ENCODE measurements at regions not wholly inside any gene's neighbourhood (a gene's known extent, or its start where the extent isn't known, plus 50 kb on each side); places are given as distances from the start of the nearest gene placed in this dataset.

GRCh38 chr9:93821307-93821703 lies 133.8 kb downstream of the BARX1 start (continued):
- TF ChIP-seq, protein P1, sequence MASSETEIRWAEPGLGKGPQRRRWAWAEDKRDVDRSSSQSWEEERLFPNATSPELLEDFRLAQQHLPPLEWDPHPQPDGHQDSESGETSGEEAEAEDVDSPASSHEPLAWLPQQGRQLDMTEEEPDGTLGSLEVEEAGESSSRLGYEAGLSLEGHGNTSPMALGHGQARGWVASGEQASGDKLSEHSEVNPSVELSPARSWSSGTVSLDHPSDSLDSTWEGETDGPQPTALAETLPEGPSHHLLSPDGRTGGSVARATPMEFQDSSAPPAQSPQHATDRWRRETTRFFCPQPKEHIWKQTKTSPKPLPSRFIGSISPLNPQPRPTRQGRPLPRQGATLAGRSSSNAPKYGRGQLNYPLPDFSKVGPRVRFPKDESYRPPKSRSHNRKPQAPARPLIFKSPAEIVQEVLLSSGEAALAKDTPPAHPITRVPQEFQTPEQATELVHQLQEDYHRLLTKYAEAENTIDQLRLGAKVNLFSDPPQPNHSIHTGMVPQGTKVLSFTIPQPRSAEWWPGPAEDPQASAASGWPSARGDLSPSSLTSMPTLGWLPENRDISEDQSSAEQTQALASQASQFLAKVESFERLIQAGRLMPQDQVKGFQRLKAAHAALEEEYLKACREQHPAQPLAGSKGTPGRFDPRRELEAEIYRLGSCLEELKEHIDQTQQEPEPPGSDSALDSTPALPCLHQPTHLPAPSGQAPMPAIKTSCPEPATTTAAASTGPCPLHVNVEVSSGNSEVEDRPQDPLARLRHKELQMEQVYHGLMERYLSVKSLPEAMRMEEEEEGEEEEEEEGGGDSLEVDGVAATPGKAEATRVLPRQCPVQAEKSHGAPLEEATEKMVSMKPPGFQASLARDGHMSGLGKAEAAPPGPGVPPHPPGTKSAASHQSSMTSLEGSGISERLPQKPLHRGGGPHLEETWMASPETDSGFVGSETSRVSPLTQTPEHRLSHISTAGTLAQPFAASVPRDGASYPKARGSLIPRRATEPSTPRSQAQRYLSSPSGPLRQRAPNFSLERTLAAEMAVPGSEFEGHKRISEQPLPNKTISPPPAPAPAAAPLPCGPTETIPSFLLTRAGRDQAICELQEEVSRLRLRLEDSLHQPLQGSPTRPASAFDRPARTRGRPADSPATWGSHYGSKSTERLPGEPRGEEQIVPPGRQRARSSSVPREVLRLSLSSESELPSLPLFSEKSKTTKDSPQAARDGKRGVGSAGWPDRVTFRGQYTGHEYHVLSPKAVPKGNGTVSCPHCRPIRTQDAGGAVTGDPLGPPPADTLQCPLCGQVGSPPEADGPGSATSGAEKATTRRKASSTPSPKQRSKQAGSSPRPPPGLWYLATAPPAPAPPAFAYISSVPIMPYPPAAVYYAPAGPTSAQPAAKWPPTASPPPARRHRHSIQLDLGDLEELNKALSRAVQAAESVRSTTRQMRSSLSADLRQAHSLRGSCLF (CRISPR knock-in tag; IDR thresholded peaks at IDR 0.05; ENCODE audit: borderline replicate concordance): no peak
- TF ChIP-seq AGO2 (optimal IDR thresholded peaks at IDR 0.05; ENCODE audit: low read depth, low read length): no peak
- no peak for TF ChIP-seq TCF7L2 (IDR thresholded peaks at IDR 0.05; ENCODE audit: low read depth, low read length)
- no peak for TF ChIP-seq ZNF674 (CRISPR knock-in tag; IDR thresholded peaks at IDR 0.05; ENCODE audit: low read depth)
- no peak for TF ChIP-seq ATM (IDR thresholded peaks at IDR 0.05; ENCODE audit: borderline replicate concordance)
- no peak for TF ChIP-seq SP4 (CRISPR knock-in tag; IDR thresholded peaks at IDR 0.05)
- TF ChIP-seq ARNT2 (CRISPR knock-in tag; IDR thresholded peaks at IDR 0.05; ENCODE audit: low read depth): no peak
- no peak for TF ChIP-seq TEAD2 (CRISPR knock-in tag; IDR thresholded peaks at IDR 0.05)
- no peak for TF ChIP-seq RXRB (CRISPR knock-in tag; IDR thresholded peaks at IDR 0.05; ENCODE audit: borderline replicate concordance)
- no peak for TF ChIP-seq ZNF589 (CRISPR knock-in tag; conservative IDR thresholded peaks at IDR 0.05)
- TF ChIP-seq NR2F1 (CRISPR knock-in tag; IDR thresholded peaks at IDR 0.05): no peak
- no peak for TF ChIP-seq AKAP8 (CRISPR knock-in tag; IDR thresholded peaks at IDR 0.05)
- TF ChIP-seq TOPORS (CRISPR knock-in tag; IDR thresholded peaks at IDR 0.05): no peak
- no peak for TF ChIP-seq NBN (conservative IDR thresholded peaks at IDR 0.05)

Measured in HepG2 (cell line).